BJ (cell line): ENCODE measurements at regions not wholly inside any gene's neighbourhood (a gene's known extent, or its start where the extent isn't known, plus 50 kb on each side); places are given as distances from the start of the nearest gene placed in this dataset.

Experiments
- CTCF ChIA-PET: fragments of 350-600 bp; formaldehyde crosslinking; extraction: SDS; loops from one replicate; lab custom pipeline; 2021; ENCODE audit warnings: antibody characterized with exemption, inconsistent platforms; lab: Yijun Ruan, JAX
- POLR2A ChIA-PET: fragments of 300-600 bp; sonication (Branson Sonifier 250); formaldehyde crosslinking; extraction: SDS; loops from one replicate; lab custom pipeline; 2021; ENCODE audit warnings: antibody characterized with exemption; lab: Charles Lee
- DNase-seq: peaks from one replicate; pipeline ENCODE4 v3.0.0-alpha.2; 2011; ENCODE audit warnings: low read depth
- H3K27me3 ChIP-seq: 2 replicates; pipeline ENCODE4 v1.6.0; 2011; ENCODE audit warnings: low read length; ENCODE audit not compliant: control insufficient read depth, insufficient read depth
- H3K36me3 ChIP-seq: 2 replicates; pipeline ENCODE4 v1.5.1; 2011; ENCODE audit warnings: low read length; ENCODE audit not compliant: control insufficient read depth, insufficient read depth
- H3K4me3 ChIP-seq: 2 replicates; pipeline ENCODE4 v1.5.1; 2011; ENCODE audit warnings: low read depth, mild to moderate bottlenecking, control low read depth, low read length
- TF ChIP-seq, protein P1 (sequence below): IDR thresholded peaks from 2 replicates; pipeline ENCODE4 v1.5.1; 2011; ENCODE audit warnings: low read depth, mild to moderate bottlenecking, control low read depth, inconsistent platforms, low read length, moderate library complexity; ENCODE audit not compliant: insufficient read depth

DNA sequence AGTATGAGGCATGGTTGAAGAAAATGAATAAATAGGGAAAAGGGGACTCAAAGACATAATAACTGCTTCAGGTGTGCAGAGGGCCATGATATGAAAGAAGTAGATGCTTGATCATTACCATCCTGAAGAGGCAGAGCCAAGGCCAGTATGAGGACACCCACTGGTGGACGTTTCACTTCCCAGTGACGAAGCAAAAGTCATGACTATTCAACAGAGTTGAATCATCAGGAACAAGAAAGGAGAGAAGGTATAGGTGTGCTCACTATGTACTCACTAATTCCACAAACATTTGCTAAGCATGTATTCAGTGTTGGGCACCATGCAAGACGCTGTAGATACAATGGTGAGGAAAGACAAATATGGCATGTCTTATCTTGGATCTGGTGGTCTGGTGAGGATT is 319.2 kb upstream of the RUNX1 start:
- TF ChIP-seq, protein P1, sequence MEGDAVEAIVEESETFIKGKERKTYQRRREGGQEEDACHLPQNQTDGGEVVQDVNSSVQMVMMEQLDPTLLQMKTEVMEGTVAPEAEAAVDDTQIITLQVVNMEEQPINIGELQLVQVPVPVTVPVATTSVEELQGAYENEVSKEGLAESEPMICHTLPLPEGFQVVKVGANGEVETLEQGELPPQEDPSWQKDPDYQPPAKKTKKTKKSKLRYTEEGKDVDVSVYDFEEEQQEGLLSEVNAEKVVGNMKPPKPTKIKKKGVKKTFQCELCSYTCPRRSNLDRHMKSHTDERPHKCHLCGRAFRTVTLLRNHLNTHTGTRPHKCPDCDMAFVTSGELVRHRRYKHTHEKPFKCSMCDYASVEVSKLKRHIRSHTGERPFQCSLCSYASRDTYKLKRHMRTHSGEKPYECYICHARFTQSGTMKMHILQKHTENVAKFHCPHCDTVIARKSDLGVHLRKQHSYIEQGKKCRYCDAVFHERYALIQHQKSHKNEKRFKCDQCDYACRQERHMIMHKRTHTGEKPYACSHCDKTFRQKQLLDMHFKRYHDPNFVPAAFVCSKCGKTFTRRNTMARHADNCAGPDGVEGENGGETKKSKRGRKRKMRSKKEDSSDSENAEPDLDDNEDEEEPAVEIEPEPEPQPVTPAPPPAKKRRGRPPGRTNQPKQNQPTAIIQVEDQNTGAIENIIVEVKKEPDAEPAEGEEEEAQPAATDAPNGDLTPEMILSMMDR, result no peak
- DNase-seq, result no peak
- Histone ChIP-seq H3K36me3 (no peaks in the 10 kb centered on the region), H3K4me3 (no peak overlapping the region), H3K27me3 (no peaks in the 10 kb centered on the region)
- POLR2A ChIA-PET, result no interaction called here
- CTCF ChIA-PET, result interaction anchor here (0.6 to 0.9 kb wide), 3 partner anchors 10 to 52 kb away, joined by 3 read pairs; no protein-coding TSS in a partner anchor

DNA sequence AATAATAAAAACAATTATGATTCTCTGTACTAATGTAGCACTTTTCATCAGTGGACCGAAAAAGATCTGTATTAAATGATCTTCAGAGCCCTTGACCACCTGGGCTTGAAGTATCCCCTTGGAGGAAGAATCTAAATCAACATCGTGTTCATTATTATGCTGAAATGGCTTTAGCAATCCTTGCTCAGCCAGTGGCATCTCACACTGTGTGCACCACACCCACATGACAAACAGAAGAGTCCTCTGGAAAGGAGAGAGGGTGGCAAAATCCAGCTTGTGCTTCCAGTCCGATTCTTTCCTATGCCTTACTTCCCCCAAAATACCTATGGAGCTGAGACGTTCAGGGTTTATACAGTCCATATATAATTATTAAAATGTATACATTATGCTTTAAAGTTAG is 318.5 kb upstream of the RUNX1 start:
- ChIA-PET CTCF (interaction anchor here (0.6 to 0.9 kb wide), 3 partner anchors 11 to 51 kb away, joined by 3 read pairs; no protein-coding TSS in a partner anchor), POLR2A (no interaction called here)
- Histone ChIP-seq H3K27me3 (no peaks in the 10 kb centered on the region), H3K36me3 (no peaks in the 10 kb centered on the region), H3K4me3 (no peak overlapping the region)
- no peak for DNase-seq
- TF ChIP-seq, protein P1, result no peak

DNA sequence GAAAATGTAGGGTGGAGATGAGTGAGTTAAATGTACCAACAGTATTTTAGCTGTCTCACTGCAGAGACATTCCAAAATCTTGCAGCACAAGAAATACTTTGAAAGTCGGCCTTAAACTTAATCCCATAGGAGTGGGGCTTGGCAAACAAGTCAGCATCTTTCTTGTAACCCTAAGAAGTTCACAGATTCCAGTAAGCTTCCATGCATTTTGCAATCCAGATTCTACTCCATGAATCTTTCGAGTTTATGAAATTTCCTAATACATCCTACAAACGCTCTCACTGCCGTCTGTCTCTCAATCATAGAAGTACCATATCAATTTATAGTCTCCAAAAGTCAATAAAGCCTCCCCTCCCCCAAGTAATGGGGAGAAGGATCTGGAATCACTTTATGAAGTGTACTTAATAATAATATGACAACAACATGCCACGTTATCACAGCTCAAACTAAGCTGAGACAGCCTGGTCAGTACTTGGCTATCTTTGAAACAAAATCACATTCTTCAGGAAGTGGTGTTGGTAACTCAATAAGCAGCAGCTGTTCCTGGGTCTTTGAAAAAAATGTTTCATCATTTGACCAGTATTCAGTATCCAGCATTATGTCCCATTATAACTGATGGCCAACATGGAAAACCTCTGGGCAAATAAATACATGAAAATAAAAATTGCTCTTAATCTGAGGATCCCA is 317.4 kb upstream of the RUNX1 start:
- TF ChIP-seq, protein P1, result no peak
- no peaks in the 10 kb centered on the region for H3K27me3 ChIP-seq
- POLR2A ChIA-PET, result interaction anchor here (0.6 to 1.0 kb wide), 2 partner anchors 8 to 452 kb away, joined by 3 read pairs; no protein-coding TSS in a partner anchor

GRCh38 chr21:35363458-35363857 is 314.4 kb upstream of the RUNX1 start:
- Histone ChIP-seq H3K4me3 (no peak overlapping the region), H3K27me3 (no peaks in the 10 kb centered on the region), H3K36me3 (no peaks in the 10 kb centered on the region)
- ChIA-PET POLR2A (no interaction called here), CTCF (no interaction called here)
- TF ChIP-seq, protein P1, result no peak
- DNase-seq, result no peak

More for the DNA sequence above, 317.4 kb upstream of the RUNX1 start:
- Histone ChIP-seq H3K4me3 (no peak overlapping the region), H3K36me3 (no peaks in the 10 kb centered on the region)
- DNase-seq, result no peak
- CTCF ChIA-PET, result interaction anchor here (0.6 to 1.7 kb wide), 3 partner anchors 159 to 483 kb away, joined by 3 to 5 read pairs (median 3); no protein-coding TSS in a partner anchor

- CTCF ChIA-PET, result no interaction called here
- TF ChIP-seq, protein P1, result no peak
- no peak for DNase-seq
- POLR2A ChIA-PET, result no interaction called here
- Histone ChIP-seq H3K4me3 (no peak overlapping the region), H3K36me3 (no peaks in the 10 kb centered on the region), H3K27me3 (no peaks in the 10 kb centered on the region)
These were observed 312.9 kb upstream of the RUNX1 start for GRCh38 chr21:35361988-35362387.
